ENCODE measurements at regions not wholly inside any gene's neighbourhood (a gene's known extent, or its start where the extent isn't known, plus 50 kb on each side); places are given as distances from the start of the nearest gene placed in this dataset.

- TF ChIP-seq NFATC3 (CRISPR knock-in tag; IDR thresholded peaks at IDR 0.05): no peak
- no peak for TF ChIP-seq CHD4 (IDR thresholded peaks at IDR 0.05; ENCODE audit: borderline replicate concordance, low read length)
- TF ChIP-seq POLR2AphosphoS5 (IDR thresholded peaks at IDR 0.05; ENCODE audit: low read depth, low read length): no peak
- TF ChIP-seq CTCF (CRISPR knock-in tag; IDR thresholded peaks at IDR 0.05): no peak
- no peak for TF ChIP-seq ZNF782 (CRISPR knock-in tag; IDR thresholded peaks at IDR 0.05; ENCODE audit: borderline replicate concordance)
- TF ChIP-seq TFDP1 (CRISPR knock-in tag; IDR thresholded peaks at IDR 0.05; ENCODE audit: borderline replicate concordance): no peak
- no peak for TF ChIP-seq PATZ1 (CRISPR knock-in tag; IDR thresholded peaks at IDR 0.05)
- TF ChIP-seq ZNF510 (CRISPR knock-in tag; IDR thresholded peaks at IDR 0.05; ENCODE audit: low read depth): no peak
- no peak for TF ChIP-seq EP300 (IDR thresholded peaks at IDR 0.05; ENCODE audit: low read depth in 2 of 2, low read length in 2 of 2)
- TF ChIP-seq EP300 (CRISPR knock-in tag; IDR thresholded peaks at IDR 0.05; ENCODE audit: borderline replicate concordance): no peak
- no peak for TF ChIP-seq MTA3 (CRISPR knock-in tag; IDR thresholded peaks at IDR 0.05)
- TF ChIP-seq FOXA3 (CRISPR knock-in tag; IDR thresholded peaks at IDR 0.05): no peak
Measured at GRCh38 chr13:31962731-31963370, 68.7 kb upstream of the FRY start.
